Coronary artery (tissue), 2 donors: ENCODE measurements at regions not wholly inside any gene's neighbourhood (a gene's known extent, or its start where the extent isn't known, plus 50 kb on each side); places are given as distances from the start of the nearest gene placed in this dataset.

Source experiments
- DNase-seq: peaks from one replicate; pipeline ENCODE4 v3.0.0-alpha.2; 2017; ENCODE audit warnings: low spot score
- H3K27ac ChIP-seq, 2 donors: fragments of 200-600 bp; sonication (generic); one replicate each; pipeline ENCODE4 v1.5.1; 2016 to 2019
- H3K4me3 ChIP-seq: fragments of 200-600 bp; sonication (generic); 2 replicates; pipeline ENCODE4 v1.5.1; 2016; ENCODE audit warnings: mild to moderate bottlenecking, moderate library complexity
- TF ChIP-seq, protein P1 (sequence below): fragments of 200-600 bp; sonication (generic); IDR thresholded peaks from one replicate; pipeline ENCODE4 v1.5.1; 2019; ENCODE audit warnings: antibody characterized with exemption

DNA sequence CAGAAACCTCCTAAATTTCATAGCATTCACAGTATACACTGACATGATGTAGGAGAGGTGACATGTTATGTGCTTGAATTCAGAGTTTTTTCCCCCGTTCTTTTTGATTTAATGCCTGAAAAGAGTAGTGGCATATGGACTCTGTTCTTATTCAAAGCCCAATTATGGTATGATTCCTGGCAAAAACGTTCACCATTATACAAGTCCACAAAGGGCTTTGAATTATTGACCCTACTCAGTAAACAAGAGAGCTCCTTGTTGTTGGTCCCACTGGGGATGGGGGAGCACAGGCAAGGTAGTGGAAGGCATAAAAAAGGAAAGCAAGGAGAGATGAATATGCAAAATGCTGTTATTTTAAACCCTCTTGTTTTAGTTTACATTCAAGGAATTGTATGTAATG is 136.0 kb upstream of the AHI1 start:
- H3K27ac ChIP-seq: no peak overlapping the region
- no peak overlapping the region for H3K4me3 ChIP-seq
- no peak for DNase-seq
- TF ChIP-seq, protein P1, sequence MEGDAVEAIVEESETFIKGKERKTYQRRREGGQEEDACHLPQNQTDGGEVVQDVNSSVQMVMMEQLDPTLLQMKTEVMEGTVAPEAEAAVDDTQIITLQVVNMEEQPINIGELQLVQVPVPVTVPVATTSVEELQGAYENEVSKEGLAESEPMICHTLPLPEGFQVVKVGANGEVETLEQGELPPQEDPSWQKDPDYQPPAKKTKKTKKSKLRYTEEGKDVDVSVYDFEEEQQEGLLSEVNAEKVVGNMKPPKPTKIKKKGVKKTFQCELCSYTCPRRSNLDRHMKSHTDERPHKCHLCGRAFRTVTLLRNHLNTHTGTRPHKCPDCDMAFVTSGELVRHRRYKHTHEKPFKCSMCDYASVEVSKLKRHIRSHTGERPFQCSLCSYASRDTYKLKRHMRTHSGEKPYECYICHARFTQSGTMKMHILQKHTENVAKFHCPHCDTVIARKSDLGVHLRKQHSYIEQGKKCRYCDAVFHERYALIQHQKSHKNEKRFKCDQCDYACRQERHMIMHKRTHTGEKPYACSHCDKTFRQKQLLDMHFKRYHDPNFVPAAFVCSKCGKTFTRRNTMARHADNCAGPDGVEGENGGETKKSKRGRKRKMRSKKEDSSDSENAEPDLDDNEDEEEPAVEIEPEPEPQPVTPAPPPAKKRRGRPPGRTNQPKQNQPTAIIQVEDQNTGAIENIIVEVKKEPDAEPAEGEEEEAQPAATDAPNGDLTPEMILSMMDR: no peak

DNA sequence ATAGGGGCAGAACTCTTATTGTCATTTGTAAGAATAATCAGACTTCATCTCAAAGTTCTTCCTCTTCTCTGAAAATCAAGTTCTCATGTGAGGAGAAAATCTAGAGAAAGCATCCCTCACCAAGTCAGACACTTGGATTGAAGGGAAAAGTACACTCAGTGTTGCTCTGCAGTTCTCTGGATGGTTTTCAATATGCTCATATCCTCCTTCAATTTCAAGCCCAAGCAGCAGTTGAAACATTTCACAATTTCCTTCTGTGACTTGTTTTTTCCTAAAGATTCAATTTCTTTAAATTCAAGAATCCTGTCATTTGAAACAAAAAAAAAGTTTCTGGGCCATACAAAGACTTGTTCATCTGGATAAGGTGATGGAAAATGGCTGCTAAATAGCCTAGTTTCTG is 140.2 kb upstream of the AHI1 start:
- TF ChIP-seq, protein P1: no peak
- H3K27ac ChIP-seq: no peak overlapping the region
- no peak overlapping the region for H3K4me3 ChIP-seq
- DNase-seq: no peak

DNA sequence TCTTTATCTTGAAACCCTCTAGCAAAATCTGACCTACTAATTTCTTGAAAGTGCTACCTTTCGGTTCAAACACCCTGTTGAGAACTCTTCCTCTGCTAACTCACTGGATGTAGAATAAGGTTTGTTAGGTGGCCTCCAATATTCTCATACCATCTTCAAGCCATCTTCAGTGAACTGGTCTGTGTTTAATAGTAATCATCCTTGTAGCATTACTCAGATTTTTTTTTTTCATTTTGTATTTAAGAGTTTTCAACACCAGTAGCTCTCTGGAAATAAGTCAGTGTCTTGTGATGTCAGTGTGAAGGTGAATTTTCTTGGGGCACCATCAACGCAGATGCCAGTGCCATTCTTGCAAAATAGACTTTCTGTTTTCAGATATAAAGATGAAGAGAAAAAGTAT is 140.6 kb upstream of the AHI1 start:
- H3K4me3 ChIP-seq: no peak overlapping the region
- no peak for DNase-seq
- no peak overlapping the region for H3K27ac ChIP-seq
- TF ChIP-seq, protein P1: no peak

DNA sequence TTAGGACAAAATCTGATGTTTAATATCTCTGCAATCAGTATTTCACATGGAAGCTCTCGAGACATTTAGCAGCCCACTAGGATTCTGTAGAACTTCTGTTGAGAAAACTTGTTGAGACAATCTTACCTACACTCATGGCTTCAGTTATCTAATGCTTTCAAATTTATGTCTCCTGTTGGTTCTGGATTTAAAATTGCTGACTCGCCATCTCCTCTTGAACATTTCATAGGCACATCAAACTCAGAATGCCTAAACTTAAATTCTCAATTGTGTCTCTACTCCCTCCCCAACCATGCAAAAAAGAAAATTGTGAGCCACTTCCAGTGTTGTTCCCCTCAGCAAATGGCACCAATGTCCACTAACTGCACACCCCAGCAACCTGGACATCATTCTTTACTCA is 142.5 kb upstream of the AHI1 start:
- no peak overlapping the region for H3K27ac ChIP-seq
- no peak overlapping the region for H3K4me3 ChIP-seq
- TF ChIP-seq, protein P1: no peak
- no peak for DNase-seq

DNA sequence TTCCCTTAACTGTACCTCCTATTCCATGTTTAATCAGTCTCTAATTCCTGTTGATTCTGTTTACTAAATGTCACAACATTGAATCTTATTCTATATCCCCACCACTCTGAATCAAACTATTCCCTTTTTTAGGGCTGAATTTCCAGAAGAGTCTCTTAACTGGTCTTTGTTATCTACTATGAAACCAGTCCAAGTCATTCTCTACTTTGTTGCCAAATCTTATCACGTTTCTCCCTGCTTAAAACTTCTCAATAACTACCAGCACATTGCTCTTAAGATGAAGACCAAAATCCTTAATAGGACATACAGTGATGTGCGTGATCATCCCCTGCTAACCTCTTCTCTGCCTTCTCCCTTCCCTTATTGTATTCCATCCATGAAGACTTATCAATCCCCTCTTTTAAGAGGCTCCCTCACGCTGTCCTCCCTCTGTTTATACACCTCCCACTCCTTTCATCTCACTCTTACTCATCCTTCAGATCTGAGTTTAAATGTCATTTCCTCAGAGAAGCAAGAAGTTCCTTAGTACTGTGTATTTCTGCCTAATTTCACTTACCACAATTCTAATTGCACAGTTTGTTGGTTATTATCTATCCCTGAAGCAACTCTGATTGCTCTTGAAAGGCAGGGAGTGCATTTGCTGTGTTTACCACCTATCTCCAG is 143.0 kb upstream of the AHI1 start:
- no peak for DNase-seq
- Histone ChIP-seq H3K4me3 (no peak overlapping the region), H3K27ac (no peak overlapping the region)
- TF ChIP-seq, protein P1: no peak

DNA sequence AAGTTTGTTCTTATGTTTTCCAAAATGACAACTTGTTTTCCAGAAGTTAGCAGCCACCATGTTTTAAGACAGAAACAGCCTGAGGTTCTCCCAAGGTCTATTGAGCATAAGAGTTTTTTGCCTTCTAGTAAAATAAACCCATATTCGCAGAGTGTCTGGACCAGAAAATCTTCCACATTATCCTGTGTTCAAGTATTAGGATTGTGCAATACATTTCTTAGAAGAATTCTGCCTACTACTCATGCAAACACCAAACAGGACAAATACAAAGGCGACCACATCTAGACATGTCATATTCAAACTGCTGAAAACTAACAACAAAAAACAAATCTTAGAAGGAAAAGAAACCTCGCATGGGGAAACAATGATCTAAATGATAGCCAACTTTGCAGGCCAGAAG is 145.4 kb upstream of the AHI1 start:
- TF ChIP-seq, protein P1: no peak

DNA sequence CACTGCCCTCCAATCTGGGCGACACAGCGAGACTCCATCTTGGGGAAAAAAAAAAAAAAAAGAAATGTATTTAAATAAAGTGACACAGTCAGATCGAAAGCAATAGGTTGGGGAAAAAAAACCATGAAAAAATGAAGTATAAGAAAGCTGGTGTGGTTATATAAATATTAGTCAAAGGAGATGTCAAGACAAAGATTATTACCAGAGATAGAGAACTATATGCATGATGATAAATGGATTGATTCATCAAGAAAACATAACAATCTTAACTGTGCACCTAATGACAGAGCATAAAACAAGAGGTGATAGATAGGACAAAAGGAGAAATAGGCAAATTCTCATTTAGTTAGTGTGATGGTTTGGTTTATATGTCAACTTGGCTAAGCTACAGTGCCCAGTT is 146.9 kb upstream of the AHI1 start:
- TF ChIP-seq, protein P1: no peak
- Histone ChIP-seq H3K27ac (no peak overlapping the region), H3K4me3 (no peak overlapping the region)
- DNase-seq: no peak

More for the DNA sequence above, 145.4 kb upstream of the AHI1 start:
- Histone ChIP-seq H3K27ac (no peak overlapping the region), H3K4me3 (no peak overlapping the region)
- DNase-seq: no peak
